T1000 (cell line): ENCODE measurements at regions not wholly inside any gene's neighbourhood (a gene's known extent, or its start where the extent isn't known, plus 50 kb on each side); places are given as distances from the start of the nearest gene placed in this dataset.

Experiments
- DNase-seq: peaks from one replicate; lab custom pipeline; 2025; ENCODE audit warnings: mixed read lengths; lab: John Stamatoyannopoulos, UW

DNA sequence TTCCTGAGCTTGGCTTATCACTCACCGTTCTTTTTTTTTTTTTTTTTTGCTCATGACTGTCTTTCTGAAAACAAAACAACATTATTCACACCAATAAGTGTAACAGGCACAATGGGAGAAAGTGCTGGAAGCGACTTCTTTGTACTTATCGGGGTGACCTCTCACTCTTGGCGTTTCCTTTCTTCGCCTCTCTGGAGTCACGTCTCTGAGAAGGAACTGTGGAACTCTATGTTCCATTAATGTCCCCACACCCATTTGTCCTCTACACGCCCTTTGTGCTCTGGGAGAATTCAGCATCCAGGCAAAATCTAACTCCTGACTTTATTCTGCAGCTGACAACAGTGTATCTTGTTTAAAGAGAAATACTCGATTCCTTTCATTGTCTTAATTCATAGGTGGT, 70.8 kb upstream of the FAM204A start:
- no peak for DNase-seq

GRCh38 chr10:118412132-118412760, 70.1 kb upstream of the FAM204A start:
- DNase-seq = no peak

- DNase-seq = no peak
Observed at GRCh38 chr10:118409295-118409694, 67.2 kb upstream of the FAM204A start.

- no peak for DNase-seq
Observed at GRCh38 chr10:118408181-118408580, 66.1 kb upstream of the FAM204A start.

GRCh38 chr10:118407777-118408176, 65.7 kb upstream of the FAM204A start:
- DNase-seq = no peak

- DNase-seq = no peak
Observed at GRCh38 chr10:118407026-118407425, 64.9 kb upstream of the FAM204A start.

- no peak for DNase-seq
Observed at GRCh38 chr10:118405928-118406327, 63.8 kb upstream of the FAM204A start.

DNA sequence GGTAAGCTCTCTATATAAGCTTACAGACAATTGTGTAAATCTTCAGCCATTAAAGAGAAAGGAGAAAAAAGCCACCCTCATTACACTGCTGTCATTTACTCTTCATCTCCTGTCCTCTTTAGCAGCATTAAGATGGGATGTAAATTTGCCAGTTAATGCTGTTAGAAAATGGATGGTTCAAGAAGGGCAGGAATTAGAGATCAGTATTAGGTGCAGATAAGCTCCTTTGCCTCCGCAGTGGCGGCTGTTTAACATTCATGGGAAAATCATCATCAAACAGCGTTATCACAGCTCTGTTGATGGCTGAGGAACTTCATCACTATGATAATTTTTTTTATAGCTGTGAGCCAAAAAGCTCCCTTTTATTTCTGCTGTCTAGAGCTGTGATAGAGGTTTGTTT, 61.8 kb upstream of the FAM204A start:
- no peak for DNase-seq

- DNase-seq = no peak
Observed at GRCh38 chr10:118401708-118402193, 59.6 kb upstream of the FAM204A start.

GRCh38 chr10:118397391-118397790, 55.3 kb upstream of the FAM204A start:
- no peak for DNase-seq

DNA sequence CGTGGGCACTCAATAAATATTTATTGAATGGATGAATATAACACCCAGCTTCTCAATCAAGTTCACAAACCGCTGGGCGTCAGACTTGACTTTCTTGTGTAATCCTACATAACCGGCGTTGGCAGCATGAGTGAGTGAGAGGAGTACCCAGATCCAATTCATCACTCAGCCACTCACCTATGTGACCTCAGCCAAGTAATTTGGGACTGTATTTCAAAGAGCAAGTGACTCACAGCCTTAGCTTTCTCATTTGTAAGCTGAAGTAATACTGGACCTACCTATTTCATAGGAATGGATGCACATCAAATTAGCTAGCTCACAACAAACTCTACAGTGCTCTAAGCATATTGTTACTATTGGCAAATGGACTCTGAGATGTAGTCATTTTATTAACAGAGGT, 53.8 kb upstream of the FAM204A start:
- no peak for DNase-seq

DNA sequence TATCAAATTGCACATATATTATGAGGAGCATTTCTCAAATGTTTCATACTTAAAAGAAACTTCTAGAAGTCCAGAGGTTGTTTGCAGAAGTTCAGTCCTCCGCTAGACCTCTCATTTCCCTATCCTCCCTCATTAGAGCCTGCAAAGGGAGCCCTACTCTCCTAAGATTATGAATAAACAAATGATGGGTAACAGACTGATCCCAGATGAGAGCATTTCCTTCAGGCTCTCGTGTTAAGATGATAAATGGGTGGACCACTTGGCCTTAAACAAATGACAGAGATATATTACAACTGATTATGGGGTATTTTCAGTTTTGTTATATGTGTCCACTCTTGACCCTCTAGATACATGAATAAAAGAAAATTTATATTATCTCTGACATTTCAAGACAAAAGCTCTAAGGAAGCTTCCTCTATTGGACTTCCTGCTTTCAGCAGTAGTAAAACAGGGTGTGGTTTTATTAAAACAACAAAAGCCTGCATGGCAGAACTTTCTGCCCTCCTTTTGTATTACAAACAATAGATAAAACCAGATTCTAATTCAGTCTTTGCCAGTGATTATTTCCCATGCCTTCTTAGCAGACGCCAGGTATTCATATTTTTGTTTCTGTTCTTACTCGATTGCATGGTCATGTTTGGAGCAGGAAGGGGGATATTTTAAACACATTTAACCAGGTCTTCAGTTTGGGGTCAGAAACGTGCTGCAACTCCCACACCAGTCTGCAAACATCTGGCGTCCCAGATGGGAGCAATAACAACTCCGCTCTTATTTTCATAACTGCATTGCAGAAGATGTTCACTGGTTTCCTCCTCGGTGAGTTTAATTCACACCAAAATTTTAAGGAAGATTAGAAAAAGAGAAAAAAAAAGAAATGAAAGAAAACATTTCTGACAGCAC, 52.4 kb upstream of the FAM204A start:
- DNase-seq = no peak

GRCh38 chr10:118392761-118393160, 50.6 kb upstream of the FAM204A start:
- DNase-seq = no peak
